ENCODE measurements at regions not wholly inside any gene's neighbourhood (a gene's known extent, or its start where the extent isn't known, plus 50 kb on each side); places are given as distances from the start of the nearest gene placed in this dataset.

- DNase-seq (ENCODE audit: low read depth, low spot score) = no peak
- Histone ChIP-seq H3K4me3 (ENCODE audit: low read depth, low read length) (no peak overlapping the region), H3K27me3 (ENCODE audit: control insufficient read depth, insufficient read depth, low read length) (no peaks in the 10 kb centered on the region), H3K9me3 (ENCODE audit: control insufficient read depth, insufficient read depth, low read length) (no peaks in the 10 kb centered on the region), H3K27ac (ENCODE audit: low read depth, low read length) (no peak overlapping the region)
- POLR2A ChIA-PET = no interaction called here
- no peak for TF ChIP-seq CTCF (IDR thresholded peaks at IDR 0.05; ENCODE audit: low read depth, low read length)
- CTCF ChIA-PET = no interaction called here
These were observed 107.0 kb upstream of the OTUD4 start for GRCh38 chr4:145287351-145287750.

GRCh38 chr4:145285928-145286327 lies 105.5 kb upstream of the OTUD4 start:
- no peak overlapping the region for H3K4me3 ChIP-seq (ENCODE audit: low read depth, low read length)
- CTCF ChIA-PET = no interaction called here

GRCh38 chr4:145283909-145284308 lies 103.5 kb upstream of the OTUD4 start:
- POLR2A ChIA-PET = no interaction called here
- Histone ChIP-seq H3K4me3 (ENCODE audit: low read depth, low read length) (no peak overlapping the region), H3K9me3 (ENCODE audit: control insufficient read depth, insufficient read depth, low read length) (no peaks in the 10 kb centered on the region), H3K27ac (ENCODE audit: low read depth, low read length) (no peak overlapping the region), H3K27me3 (ENCODE audit: control insufficient read depth, insufficient read depth, low read length) (no peaks in the 10 kb centered on the region)
- CTCF ChIA-PET = no interaction called here
- DNase-seq (ENCODE audit: low read depth, low spot score) = no peak
- no peak for TF ChIP-seq CTCF (IDR thresholded peaks at IDR 0.05; ENCODE audit: low read depth, low read length)

More at GRCh38 chr4:145285928-145286327, 105.5 kb upstream of the OTUD4 start:
- no peak overlapping the region for H3K27ac ChIP-seq (ENCODE audit: low read depth, low read length)
- H3K27me3 ChIP-seq (ENCODE audit: control insufficient read depth, insufficient read depth, low read length) = no peaks in the 10 kb centered on the region
- H3K9me3 ChIP-seq (ENCODE audit: control insufficient read depth, insufficient read depth, low read length) = no peaks in the 10 kb centered on the region
- DNase-seq (ENCODE audit: low read depth, low spot score) = no peak
- POLR2A ChIA-PET = no interaction called here
- no peak for TF ChIP-seq CTCF (IDR thresholded peaks at IDR 0.05; ENCODE audit: low read depth, low read length)

- DNase-seq (ENCODE audit: low read depth, low spot score) = no peak
- no peak for TF ChIP-seq CTCF (IDR thresholded peaks at IDR 0.05; ENCODE audit: low read depth, low read length)
- H3K27ac ChIP-seq (ENCODE audit: low read depth, low read length) = no peak overlapping the region
- ChIA-PET POLR2A (no interaction called here), CTCF (no interaction called here)
- H3K4me3 ChIP-seq (ENCODE audit: low read depth, low read length) = no peak overlapping the region
- no peaks in the 10 kb centered on the region for H3K27me3 ChIP-seq (ENCODE audit: control insufficient read depth, insufficient read depth, low read length)
- H3K9me3 ChIP-seq (ENCODE audit: control insufficient read depth, insufficient read depth, low read length) = no peaks in the 10 kb centered on the region
These were observed 101.6 kb upstream of the OTUD4 start for GRCh38 chr4:145281951-145282350.

- no peak for DNase-seq (ENCODE audit: low read depth, low spot score)
- Histone ChIP-seq H3K27me3 (ENCODE audit: control insufficient read depth, insufficient read depth, low read length) (no peaks in the 10 kb centered on the region), H3K4me3 (ENCODE audit: low read depth, low read length) (no peak overlapping the region), H3K9me3 (ENCODE audit: control insufficient read depth, insufficient read depth, low read length) (no peaks in the 10 kb centered on the region), H3K27ac (ENCODE audit: low read depth, low read length) (no peak overlapping the region)
- ChIA-PET POLR2A (no interaction called here), CTCF (no interaction called here)
- no peak for TF ChIP-seq CTCF (IDR thresholded peaks at IDR 0.05; ENCODE audit: low read depth, low read length)
These were observed 100.8 kb upstream of the OTUD4 start for GRCh38 chr4:145281224-145281623.
